ENCODE measurements at regions not wholly inside any gene's neighbourhood (a gene's known extent, or its start where the extent isn't known, plus 50 kb on each side); places are given as distances from the start of the nearest gene placed in this dataset.

GRCh38 chr16:86322283-86322682 is 188.0 kb upstream of the FOXF1 start:
- in situ Hi-C loops (cut with MboI; ENCODE audit: low pct_unique_long_range_greater_than_20kb, low sequenced_read_pairs, unreplicated experiment): no loop called here
- TF ChIP-seq CTCF (IDR thresholded peaks at IDR 0.05; ENCODE audit: extremely low read depth, insufficient read depth, missing control alignments): no peak
- DNase-seq (ENCODE audit: low spot score): no peak

- TF ChIP-seq CTCF (IDR thresholded peaks at IDR 0.05; ENCODE audit: extremely low read depth, insufficient read depth, missing control alignments): no peak
- no peak for DNase-seq (ENCODE audit: low spot score)
Observed at GRCh38 chr16:86322806-86323205, 187.5 kb upstream of the FOXF1 start.

GRCh38 chr16:86324320-86324719 is 186.0 kb upstream of the FOXF1 start:
- TF ChIP-seq CTCF (IDR thresholded peaks at IDR 0.05; ENCODE audit: extremely low read depth, insufficient read depth, missing control alignments): no peak
- in situ Hi-C loops (cut with MboI; ENCODE audit: low pct_unique_long_range_greater_than_20kb, low sequenced_read_pairs, unreplicated experiment): no loop called here
- DNase-seq (ENCODE audit: low spot score): no peak

More at GRCh38 chr16:86322806-86323205, 187.5 kb upstream of the FOXF1 start:
- in situ Hi-C loops (cut with MboI; ENCODE audit: low pct_unique_long_range_greater_than_20kb, low sequenced_read_pairs, unreplicated experiment): no loop called here

GRCh38 chr16:86325360-86325759 is 185.0 kb upstream of the FOXF1 start:
- in situ Hi-C loops (cut with MboI; ENCODE audit: low pct_unique_long_range_greater_than_20kb, low sequenced_read_pairs, unreplicated experiment): no loop called here
- no peak for DNase-seq (ENCODE audit: low spot score)
- TF ChIP-seq CTCF (IDR thresholded peaks at IDR 0.05; ENCODE audit: extremely low read depth, insufficient read depth, missing control alignments): no peak

- in situ Hi-C loops (cut with MboI; ENCODE audit: low pct_unique_long_range_greater_than_20kb, low sequenced_read_pairs, unreplicated experiment): no loop called here
- no peak for DNase-seq (ENCODE audit: low spot score)
- TF ChIP-seq CTCF (IDR thresholded peaks at IDR 0.05; ENCODE audit: extremely low read depth, insufficient read depth, missing control alignments): no peak
Observed at GRCh38 chr16:86325895-86326294, 184.4 kb upstream of the FOXF1 start.

GRCh38 chr16:86327321-86327720 is 183.0 kb upstream of the FOXF1 start:
- TF ChIP-seq CTCF (IDR thresholded peaks at IDR 0.05; ENCODE audit: extremely low read depth, insufficient read depth, missing control alignments): no peak
- no peak for DNase-seq (ENCODE audit: low spot score)
- in situ Hi-C loops (cut with MboI; ENCODE audit: low pct_unique_long_range_greater_than_20kb, low sequenced_read_pairs, unreplicated experiment): no loop called here

- TF ChIP-seq CTCF (IDR thresholded peaks at IDR 0.05; ENCODE audit: extremely low read depth, insufficient read depth, missing control alignments): no peak
- in situ Hi-C loops (cut with MboI; ENCODE audit: low pct_unique_long_range_greater_than_20kb, low sequenced_read_pairs, unreplicated experiment): no loop called here
- no peak for DNase-seq (ENCODE audit: low spot score)
Observed at GRCh38 chr16:86330906-86331305, 179.4 kb upstream of the FOXF1 start.

All from GM13977 (cell line).